Activated CD4-positive, alpha-beta T cell treated with anti-CD3 and anti-CD28 coated beads, Interleukin-2, amount 10 ng/mL, durations not matched to agents 7 days and 5 days (primary cell): ENCODE measurements at regions not wholly inside any gene's neighbourhood (a gene's known extent, or its start where the extent isn't known, plus 50 kb on each side); places are given as distances from the start of the nearest gene placed in this dataset.

Experiments used
- CTCF ChIA-PET: fragments of 350-600 bp; sonication (Branson Sonifier 250); formaldehyde crosslinking; loops from one replicate; lab custom pipeline; 2021; ENCODE audit warnings: antibody characterized with exemption; lab: Charles Lee
- POLR2A ChIA-PET: fragments of 350-600 bp; sonication (Branson Sonifier 250); formaldehyde crosslinking; loops from one replicate; lab custom pipeline; 2021; ENCODE audit warnings: antibody characterized with exemption; lab: Charles Lee
- DNase-seq: peaks from one replicate; pipeline ENCODE4 v3.0.0-alpha.2; 2020
- H3K27ac Mint-ChIP-seq: one replicate; pipeline ENCODE4 v1.8.0; 2021; ENCODE audit warnings: mild to moderate bottlenecking, moderate library complexity, mixed read lengths
- H3K27me3 Mint-ChIP-seq: one replicate; pipeline ENCODE4 v1.8.0; 2021; ENCODE audit warnings: mixed read lengths
- H3K36me3 Mint-ChIP-seq: one replicate; pipeline ENCODE4 v1.8.0; 2021; ENCODE audit warnings: low read depth, mixed read lengths
- H3K4me1 Mint-ChIP-seq: one replicate; pipeline ENCODE4 v1.8.0; 2021; ENCODE audit warnings: mixed read lengths
- H3K4me3 Mint-ChIP-seq: one replicate; pipeline ENCODE4 v1.8.0; 2021; ENCODE audit warnings: mild to moderate bottlenecking, moderate library complexity, mixed read lengths
- H3K9me3 Mint-ChIP-seq: one replicate; pipeline ENCODE4 v1.8.0; 2021; ENCODE audit warnings: mixed read lengths

- Mint-ChIP-seq H3K36me3 (no peaks in the 10 kb centered on the region), H3K27me3 (no peaks in the 10 kb centered on the region), H3K27ac (no peak overlapping the region), H3K4me1 (no peaks in the 10 kb centered on the region), H3K9me3 (peaks cover 8% of the 10 kb centered on the region), H3K4me3 (no peak overlapping the region)
- ChIA-PET CTCF (no interaction called here), POLR2A (no interaction called here)
- no peak for DNase-seq
Observed at GRCh38 chr5:158473016-158473635, 614.2 kb upstream of the CLINT1 start.

- no peaks in the 10 kb centered on the region for H3K4me1 Mint-ChIP-seq
- no peak for DNase-seq
- no peak overlapping the region for H3K27ac Mint-ChIP-seq
- no peak overlapping the region for H3K4me3 Mint-ChIP-seq
- ChIA-PET CTCF (interaction anchor here (0.8 kb wide), 1 partner anchor 76 kb away, joined by 3 read pairs; no protein-coding TSS in a partner anchor), POLR2A (no interaction called here)
- H3K27me3 Mint-ChIP-seq: no peaks in the 10 kb centered on the region
- peaks cover 8% of the 10 kb centered on the region for H3K9me3 Mint-ChIP-seq
- H3K36me3 Mint-ChIP-seq: no peaks in the 10 kb centered on the region
Observed at GRCh38 chr5:158471535-158471924, 612.6 kb upstream of the CLINT1 start.

- H3K4me3 Mint-ChIP-seq: no peak overlapping the region
- POLR2A ChIA-PET: no interaction called here
Observed at GRCh38 chr5:158470764-158471534, 612.0 kb upstream of the CLINT1 start.

GRCh38 chr5:158468444-158468843, 609.5 kb upstream of the CLINT1 start:
- H3K27me3 Mint-ChIP-seq: no peaks in the 10 kb centered on the region
- DNase-seq: no peak
- H3K9me3 Mint-ChIP-seq: peaks cover 4% of the 10 kb centered on the region
- H3K4me1 Mint-ChIP-seq: no peaks in the 10 kb centered on the region
- no peak overlapping the region for H3K4me3 Mint-ChIP-seq
- H3K27ac Mint-ChIP-seq: no peak overlapping the region
- CTCF ChIA-PET: interaction anchor here (1.5 kb wide), 1 partner anchor 10 kb away, joined by 3 read pairs; no protein-coding TSS in a partner anchor
- no peaks in the 10 kb centered on the region for H3K36me3 Mint-ChIP-seq
- POLR2A ChIA-PET: no interaction called here

More at GRCh38 chr5:158470764-158471534, 612.0 kb upstream of the CLINT1 start:
- CTCF ChIA-PET: interaction anchor here (0.8 kb wide), 1 partner anchor 75 kb away, joined by 3 read pairs; no protein-coding TSS in a partner anchor
- Mint-ChIP-seq H3K27ac (no peak overlapping the region), H3K9me3 (peaks cover 8% of the 10 kb centered on the region), H3K36me3 (no peaks in the 10 kb centered on the region), H3K27me3 (no peaks in the 10 kb centered on the region), H3K4me1 (no peaks in the 10 kb centered on the region)
- no peak for DNase-seq

GRCh38 chr5:158466191-158466590, 607.2 kb upstream of the CLINT1 start:
- DNase-seq: no peak
- Mint-ChIP-seq H3K9me3 (peaks cover 4% of the 10 kb centered on the region), H3K4me1 (no peaks in the 10 kb centered on the region), H3K27me3 (no peaks in the 10 kb centered on the region), H3K4me3 (no peak overlapping the region), H3K36me3 (no peaks in the 10 kb centered on the region), H3K27ac (no peak overlapping the region)
- ChIA-PET POLR2A (no interaction called here), CTCF (no interaction called here)

GRCh38 chr5:158465086-158465972, 606.4 kb upstream of the CLINT1 start:
- Mint-ChIP-seq H3K36me3 (no peaks in the 10 kb centered on the region), H3K27me3 (no peaks in the 10 kb centered on the region), H3K9me3 (peaks cover 4% of the 10 kb centered on the region), H3K4me3 (no peak overlapping the region), H3K27ac (no peak overlapping the region), H3K4me1 (no peaks in the 10 kb centered on the region)
- no peak for DNase-seq
- ChIA-PET POLR2A (no interaction called here), CTCF (interaction anchor here (0.6 kb wide), 1 partner anchor 288 kb away, joined by 3 read pairs; no protein-coding TSS in a partner anchor)

- ChIA-PET CTCF (no interaction called here), POLR2A (no interaction called here)
- no peak overlapping the region for H3K27ac Mint-ChIP-seq
- no peak for DNase-seq
- H3K9me3 Mint-ChIP-seq: peaks cover 3% of the 10 kb centered on the region
- no peaks in the 10 kb centered on the region for H3K4me1 Mint-ChIP-seq
- H3K27me3 Mint-ChIP-seq: no peaks in the 10 kb centered on the region
- H3K36me3 Mint-ChIP-seq: no peaks in the 10 kb centered on the region
- H3K4me3 Mint-ChIP-seq: no peak overlapping the region
Observed at GRCh38 chr5:158464383-158464782, 605.4 kb upstream of the CLINT1 start.

GRCh38 chr5:158463938-158464337, 605.0 kb upstream of the CLINT1 start:
- H3K27me3 Mint-ChIP-seq: no peaks in the 10 kb centered on the region
- peaks cover 2% of the 10 kb centered on the region for H3K9me3 Mint-ChIP-seq
- H3K4me3 Mint-ChIP-seq: no peak overlapping the region
- H3K4me1 Mint-ChIP-seq: no peaks in the 10 kb centered on the region
- POLR2A ChIA-PET: no interaction called here
- CTCF ChIA-PET: no interaction called here
- no peak overlapping the region for H3K27ac Mint-ChIP-seq
- DNase-seq: no peak
- no peaks in the 10 kb centered on the region for H3K36me3 Mint-ChIP-seq

GRCh38 chr5:158463188-158463587, 604.2 kb upstream of the CLINT1 start:
- Mint-ChIP-seq H3K4me1 (no peaks in the 10 kb centered on the region), H3K36me3 (no peaks in the 10 kb centered on the region), H3K27me3 (no peaks in the 10 kb centered on the region), H3K27ac (no peak overlapping the region), H3K4me3 (no peak overlapping the region), H3K9me3 (peaks cover 2% of the 10 kb centered on the region)
- DNase-seq: no peak
- POLR2A ChIA-PET: no interaction called here
- CTCF ChIA-PET: no interaction called here

- no peak overlapping the region for H3K4me3 Mint-ChIP-seq
- peaks cover 2% of the 10 kb centered on the region for H3K9me3 Mint-ChIP-seq
- DNase-seq: no peak
- no peaks in the 10 kb centered on the region for H3K4me1 Mint-ChIP-seq
- H3K36me3 Mint-ChIP-seq: no peaks in the 10 kb centered on the region
- no peak overlapping the region for H3K27ac Mint-ChIP-seq
- CTCF ChIA-PET: no interaction called here
- no peaks in the 10 kb centered on the region for H3K27me3 Mint-ChIP-seq
- POLR2A ChIA-PET: no interaction called here
Observed at GRCh38 chr5:158462349-158463114, 603.6 kb upstream of the CLINT1 start.

GRCh38 chr5:158461240-158461854, 602.4 kb upstream of the CLINT1 start:
- H3K4me1 Mint-ChIP-seq: no peaks in the 10 kb centered on the region
- POLR2A ChIA-PET: no interaction called here
- CTCF ChIA-PET: interaction anchor here (1.1 kb wide), 1 partner anchor 9 kb away, joined by 3 read pairs; no protein-coding TSS in a partner anchor

GRCh38 chr5:158458086-158458485, 599.1 kb upstream of the CLINT1 start:
- POLR2A ChIA-PET: no interaction called here
- DNase-seq: no peak
- Mint-ChIP-seq H3K27ac (no peak overlapping the region), H3K36me3 (no peaks in the 10 kb centered on the region), H3K4me3 (no peak overlapping the region), H3K4me1 (no peaks in the 10 kb centered on the region), H3K27me3 (no peaks in the 10 kb centered on the region), H3K9me3 (peaks cover 2% of the 10 kb centered on the region)
- CTCF ChIA-PET: interaction anchor here (2.8 kb wide), 1 partner anchor 10 kb away, joined by 9 read pairs; no protein-coding TSS in a partner anchor

More at GRCh38 chr5:158461240-158461854, 602.4 kb upstream of the CLINT1 start:
- H3K27me3 Mint-ChIP-seq: no peaks in the 10 kb centered on the region
- H3K9me3 Mint-ChIP-seq: peaks cover 4% of the 10 kb centered on the region
- no peaks in the 10 kb centered on the region for H3K36me3 Mint-ChIP-seq
- no peak overlapping the region for H3K4me3 Mint-ChIP-seq
- no peak for DNase-seq
- no peak overlapping the region for H3K27ac Mint-ChIP-seq
